ENCODE measurements at regions not wholly inside any gene's neighbourhood (a gene's known extent, or its start where the extent isn't known, plus 50 kb on each side); places are given as distances from the start of the nearest gene placed in this dataset.

DNA sequence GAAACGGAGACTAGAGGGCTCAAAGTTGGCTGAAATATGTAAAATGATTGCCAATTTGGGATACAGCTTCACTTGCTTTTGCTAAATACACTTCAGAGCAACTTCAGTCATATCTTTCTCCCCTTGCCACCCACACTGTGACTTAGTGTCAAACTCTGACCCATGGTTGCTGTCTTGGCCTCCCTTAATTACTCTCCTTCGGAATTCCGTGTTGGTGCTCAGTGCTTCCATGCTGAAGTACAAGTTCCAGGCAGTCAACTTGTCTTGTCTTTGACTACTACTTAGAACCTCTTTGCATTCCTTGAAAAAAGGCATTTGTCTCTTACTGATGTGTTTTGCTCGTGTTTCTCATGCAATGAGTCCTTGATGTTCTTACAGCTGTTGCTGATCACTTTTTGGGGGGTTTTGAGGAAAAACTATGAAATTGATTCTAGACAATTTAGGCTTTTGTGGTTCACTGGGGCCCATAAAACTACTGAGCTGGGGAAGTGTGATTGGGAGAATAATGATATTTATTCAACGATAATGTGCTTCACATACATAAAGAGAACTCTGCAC, 146.0 kb downstream of the UBE2E3 start:
- 10% methylated on average over 5 of the region's 5 CpGs for WGBS (ENCODE audit: low lambda C conversion rate)
- in situ Hi-C loops (cut with HindIII; ENCODE audit: extremely low pct_ligation_motif_present, low pct_unique_long_range_greater_than_20kb) (no loop called here), intact Hi-C loops (cut with micrococcal nuclease; ENCODE audit: unreplicated experiment) (no loop called here)
- ATAC-seq (no peak), FAIRE-seq (no peak), DNase-seq (ENCODE audit: low spot score) (no peak)
- no peaks in the 10 kb centered on the region for H3K79me2 ChIP-seq (ENCODE audit: insufficient read depth, low read length)
- no peak overlapping the region for H2AFZ ChIP-seq (ENCODE audit: low read length)
- H3K27ac ChIP-seq (ENCODE audit: extremely low read length, insufficient read depth, low read length), result no peak overlapping the region
- no TSS peak for BruUV-seq (replicated peaks)
- no peak overlapping the region for H3K9ac ChIP-seq (ENCODE audit: insufficient read depth, low read depth, low read length)
- H3K36me3 ChIP-seq (replicated peaks in 1 of 2; ENCODE audit: control insufficient read depth in 1 of 2, insufficient read depth in 2 of 2, low read length in 2 of 2), result no peaks in the 10 kb centered on the region
- H3K4me3 ChIP-seq (replicated peaks in 1 of 3; ENCODE audit: insufficient read depth in 1 of 3, low read depth in 2 of 3, low read length in 3 of 3), result no peak overlapping the region
- H3K9me3 ChIP-seq (ENCODE audit: low read length), result no peaks in the 10 kb centered on the region
- TF ChIP-seq NFYB (CRISPR knock-in tag; IDR thresholded peaks at IDR 0.05) (no peak), SAFB2 (CRISPR knock-in tag; IDR thresholded peaks at IDR 0.05; ENCODE audit: borderline replicate concordance, low read depth) (no peak), GZF1 (CRISPR knock-in tag; IDR thresholded peaks at IDR 0.05) (no peak), ZNF589 (CRISPR knock-in tag; conservative IDR thresholded peaks at IDR 0.05) (no peak), TARDBP (CRISPR knock-in tag; IDR thresholded peaks at IDR 0.05) (no peak), ZBTB3 (CRISPR knock-in tag; IDR thresholded peaks at IDR 0.05; ENCODE audit: borderline replicate concordance, low read depth) (no peak), ZNF256 (CRISPR knock-in tag; conservative IDR thresholded peaks at IDR 0.05) (no peak), ZNF564 (CRISPR knock-in tag; IDR thresholded peaks at IDR 0.05) (no peak), ZNF484 (CRISPR knock-in tag; IDR thresholded peaks at IDR 0.05; ENCODE audit: borderline replicate concordance, low read depth) (no peak), MTF1 (CRISPR knock-in tag; IDR thresholded peaks at IDR 0.05) (no peak), IKZF1 (IDR thresholded peaks at IDR 0.05) (no peak), AKAP8 (CRISPR knock-in tag; IDR thresholded peaks at IDR 0.05) (no peak), ZNF143 (CRISPR knock-in tag; IDR thresholded peaks at IDR 0.05) (no peak), DPF2 (CRISPR knock-in tag; IDR thresholded peaks at IDR 0.05; ENCODE audit: borderline replicate concordance, low read depth) (no peak), ZNF3 (CRISPR knock-in tag; IDR thresholded peaks at IDR 0.05) (no peak), FOXK2 (IDR thresholded peaks at IDR 0.05) (no peak)
- TF ChIP-seq, protein P1, sequence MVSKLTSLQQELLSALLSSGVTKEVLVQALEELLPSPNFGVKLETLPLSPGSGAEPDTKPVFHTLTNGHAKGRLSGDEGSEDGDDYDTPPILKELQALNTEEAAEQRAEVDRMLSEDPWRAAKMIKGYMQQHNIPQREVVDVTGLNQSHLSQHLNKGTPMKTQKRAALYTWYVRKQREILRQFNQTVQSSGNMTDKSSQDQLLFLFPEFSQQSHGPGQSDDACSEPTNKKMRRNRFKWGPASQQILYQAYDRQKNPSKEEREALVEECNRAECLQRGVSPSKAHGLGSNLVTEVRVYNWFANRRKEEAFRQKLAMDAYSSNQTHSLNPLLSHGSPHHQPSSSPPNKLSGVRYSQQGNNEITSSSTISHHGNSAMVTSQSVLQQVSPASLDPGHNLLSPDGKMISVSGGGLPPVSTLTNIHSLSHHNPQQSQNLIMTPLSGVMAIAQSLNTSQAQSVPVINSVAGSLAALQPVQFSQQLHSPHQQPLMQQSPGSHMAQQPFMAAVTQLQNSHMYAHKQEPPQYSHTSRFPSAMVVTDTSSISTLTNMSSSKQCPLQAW (CRISPR knock-in tag; IDR thresholded peaks at IDR 0.05), result no peak
- POLR2A ChIA-PET, result no interaction called here
- no peaks in the 10 kb centered on the region for H3K27me3 ChIP-seq (ENCODE audit: control insufficient read depth in 1 of 2, insufficient read depth in 2 of 2, low read length in 2 of 2)
- CTCF ChIA-PET (ENCODE audit: low intra/inter-chr PET ratio, low total read pairs), result no interaction called here
- H3K4me2 ChIP-seq (ENCODE audit: low read depth, low read length), result no peak overlapping the region
- H3K4me1 ChIP-seq (ENCODE audit: insufficient read depth, low read length), result no peaks in the 10 kb centered on the region
- no peaks in the 10 kb centered on the region for H4K20me1 ChIP-seq (ENCODE audit: insufficient read depth, low read length)

Measured in HepG2 (cell line).